Suprapubic skin (tissue), 4 donors: ENCODE measurements at regions not wholly inside any gene's neighbourhood (a gene's known extent, or its start where the extent isn't known, plus 50 kb on each side); places are given as distances from the start of the nearest gene placed in this dataset.

Experiments used
- DNase-seq, 2 donors: peaks; one replicate each; pipeline ENCODE4 v3.0.0-alpha.2; 2019; ENCODE audit warnings: low spot score in 2 of 2
- H3K27ac ChIP-seq: fragments of 200-600 bp; sonication (generic); one replicate; pipeline ENCODE4 v1.5.1; 2019
- H3K27me3 ChIP-seq: fragments of 200-600 bp; sonication (generic); one replicate; pipeline ENCODE4 v1.5.1; 2019
- H3K36me3 ChIP-seq: fragments of 200-600 bp; sonication (generic); one replicate; pipeline ENCODE4 v1.5.1; 2019
- H3K4me1 ChIP-seq: fragments of 200-600 bp; sonication (generic); one replicate; pipeline ENCODE4 v1.5.1; 2019
- H3K4me3 ChIP-seq: fragments of 200-600 bp; sonication (generic); one replicate; pipeline ENCODE4 v1.5.1; 2019; ENCODE audit warnings: mild to moderate bottlenecking
- H3K9me3 ChIP-seq: fragments of 200-600 bp; sonication (generic); one replicate; pipeline ENCODE4 v1.5.1; 2019
- CTCF ChIP-seq, 2 donors: fragments of 200-600 bp in 1 of 2; fragments of 450-650 bp in 1 of 2; sonication (generic) in 1 of 2; IDR thresholded peaks; one replicate each; pipeline ENCODE4 v1.5.1; 2016 to 2019; ENCODE audit warnings: antibody characterized with exemption in 2 of 2, mild to moderate bottlenecking in 1 of 2, moderate library complexity in 1 of 2
- EP300 ChIP-seq: sonication (generic); formaldehyde crosslinking; IDR thresholded peaks from one replicate; pipeline ENCODE4 v1.6.1; 2017; ENCODE audit warnings: antibody characterized with exemption
- POLR2A ChIP-seq, 2 donors: fragments of 450-650 bp; IDR thresholded peaks; one replicate each; pipeline ENCODE4 v1.6.1; 2017; ENCODE audit warnings: antibody characterized with exemption in 2 of 2, mild to moderate bottlenecking in 2 of 2, moderate library complexity in 2 of 2
- POLR2AphosphoS5 ChIP-seq, 3 donors: sonication (generic); formaldehyde crosslinking; IDR thresholded peaks; one replicate each; pipeline ENCODE4 v1.6.1; 2017; ENCODE audit warnings: antibody characterized with exemption in 3 of 3
- WGBS: methylation state at CpG from one replicate; pipeline ENCODE4 v1.1.5; 2018; 5-methylcytosine and 5-hydroxymethylcytosine counted together

GRCh38 chr10:59587083-59587755, 122.4 kb downstream of the SLC16A9 start:
- 44% methylated on average over 2 of the region's 2 CpGs for WGBS
- no peaks in the 10 kb centered on the region for H3K36me3 ChIP-seq
- no peak overlapping the region for H3K4me3 ChIP-seq
- H3K27me3 ChIP-seq, result no peaks in the 10 kb centered on the region
- H3K27ac ChIP-seq, result no peak overlapping the region
- TF ChIP-seq POLR2A (IDR thresholded peaks at IDR 0.05) (no peak), CTCF (IDR thresholded peaks at IDR 0.05) (no peak), EP300 (no peak)
- H3K4me1 ChIP-seq, result peaks cover 11% of the 10 kb centered on the region
- no peak for DNase-seq
- no peaks in the 10 kb centered on the region for H3K9me3 ChIP-seq

- 54% methylated on average over 2 of the region's 2 CpGs for WGBS
- no peaks in the 10 kb centered on the region for H3K36me3 ChIP-seq
- no peak overlapping the region for H3K4me3 ChIP-seq
- DNase-seq, result no peak
- H3K27me3 ChIP-seq, result no peaks in the 10 kb centered on the region
- no peak overlapping the region for H3K27ac ChIP-seq
- no peak for TF ChIP-seq EP300
- H3K4me1 ChIP-seq, result peaks cover 11% of the 10 kb centered on the region
- no peaks in the 10 kb centered on the region for H3K9me3 ChIP-seq
Observed at GRCh38 chr10:59586407-59586891, 123.2 kb downstream of the SLC16A9 start.

GRCh38 chr10:59585046-59585700, 124.5 kb downstream of the SLC16A9 start:
- no peak for DNase-seq
- H3K4me1 ChIP-seq, result peaks cover 11% of the 10 kb centered on the region
- no peak overlapping the region for H3K27ac ChIP-seq
- no peaks in the 10 kb centered on the region for H3K9me3 ChIP-seq
- no peaks in the 10 kb centered on the region for H3K27me3 ChIP-seq
- WGBS, result 66% methylated on average over 4 of the region's 4 CpGs
- H3K36me3 ChIP-seq, result no peaks in the 10 kb centered on the region
- H3K4me3 ChIP-seq, result no peak overlapping the region
- TF ChIP-seq CTCF (IDR thresholded peaks at IDR 0.05) (no peak), EP300 (no peak), POLR2AphosphoS5 (IDR thresholded peaks at IDR 0.05) (no peak), POLR2A (IDR thresholded peaks at IDR 0.05) (no peak)

GRCh38 chr10:59582780-59583179, 126.9 kb downstream of the SLC16A9 start:
- no peaks in the 10 kb centered on the region for H3K27me3 ChIP-seq
- no peak overlapping the region for H3K27ac ChIP-seq
- no peaks in the 10 kb centered on the region for H3K36me3 ChIP-seq
- TF ChIP-seq POLR2A (IDR thresholded peaks at IDR 0.05), result no peak
- no peak for TF ChIP-seq POLR2AphosphoS5 (IDR thresholded peaks at IDR 0.05)
- no peak for TF ChIP-seq EP300
- TF ChIP-seq CTCF (IDR thresholded peaks at IDR 0.05), result no peak
- H3K4me1 ChIP-seq, result peaks cover 7% of the 10 kb centered on the region
- H3K9me3 ChIP-seq, result no peaks in the 10 kb centered on the region
- no peak overlapping the region for H3K4me3 ChIP-seq
- no peak for DNase-seq
- 72% methylated on average over 3 of the region's 3 CpGs for WGBS

GRCh38 chr10:59582058-59582457, 127.6 kb downstream of the SLC16A9 start:
- Histone ChIP-seq H3K4me1 (no peaks in the 10 kb centered on the region), H3K27ac (no peak overlapping the region), H3K36me3 (no peaks in the 10 kb centered on the region), H3K4me3 (no peak overlapping the region), H3K9me3 (no peaks in the 10 kb centered on the region), H3K27me3 (no peaks in the 10 kb centered on the region)
- DNase-seq, result no peak
- 65% methylated on average over 3 of the region's 3 CpGs for WGBS
- no peak for TF ChIP-seq POLR2A (IDR thresholded peaks at IDR 0.05)
- TF ChIP-seq EP300, result no peak
- no peak for TF ChIP-seq POLR2AphosphoS5 (IDR thresholded peaks at IDR 0.05)
- TF ChIP-seq CTCF (IDR thresholded peaks at IDR 0.05), result no peak
